Coronary artery (tissue), 2 donors: ENCODE measurements at regions not wholly inside any gene's neighbourhood (a gene's known extent, or its start where the extent isn't known, plus 50 kb on each side); places are given as distances from the start of the nearest gene placed in this dataset.

ENCODE experiments used
- DNase-seq: peaks from one replicate; pipeline ENCODE4 v3.0.0-alpha.2; 2017; ENCODE audit warnings: low spot score
- H3K27ac ChIP-seq, 2 donors: fragments of 200-600 bp; sonication (generic); one replicate each; pipeline ENCODE4 v1.5.1; 2016 to 2019
- H3K4me3 ChIP-seq: fragments of 200-600 bp; sonication (generic); 2 replicates; pipeline ENCODE4 v1.5.1; 2016; ENCODE audit warnings: mild to moderate bottlenecking, moderate library complexity
- CTCF ChIP-seq: fragments of 200-600 bp; sonication (generic); IDR thresholded peaks from one replicate; pipeline ENCODE4 v1.5.1; 2019; ENCODE audit warnings: antibody characterized with exemption

- TF ChIP-seq CTCF, result no peak
- Histone ChIP-seq H3K27ac (no peak overlapping the region), H3K4me3 (no peak overlapping the region)
- DNase-seq, result no peak
These were observed 553.7 kb downstream of the FOXG1 start for GRCh38 chr14:29320286-29320685.

- Histone ChIP-seq H3K27ac (no peak overlapping the region), H3K4me3 (no peak overlapping the region)
- no peak for TF ChIP-seq CTCF
- DNase-seq, result no peak
These were observed 555.1 kb downstream of the FOXG1 start for GRCh38 chr14:29321646-29322045.

GRCh38 chr14:29339494-29340172, 573.0 kb downstream of the FOXG1 start:
- TF ChIP-seq CTCF, result no peak
- Histone ChIP-seq H3K27ac (no peak overlapping the region), H3K4me3 (no peak overlapping the region)
- DNase-seq, result no peak

GRCh38 chr14:29348504-29348903, 579.1 kb downstream of the PRKD1 start:
- no peak for DNase-seq
- Histone ChIP-seq H3K4me3 (no peak overlapping the region), H3K27ac (no peak overlapping the region)
- no peak for TF ChIP-seq CTCF

GRCh38 chr14:29350496-29350895, 577.2 kb downstream of the PRKD1 start:
- DNase-seq, result no peak
- no peak overlapping the region for H3K4me3 ChIP-seq
- no peak for TF ChIP-seq CTCF
- H3K27ac ChIP-seq, result no peak overlapping the region

GRCh38 chr14:29351996-29352705, 575.5 kb downstream of the PRKD1 start:
- DNase-seq, result no peak
- TF ChIP-seq CTCF, result no peak
- H3K4me3 ChIP-seq, result no peak overlapping the region
- no peak overlapping the region for H3K27ac ChIP-seq

GRCh38 chr14:29352706-29353080, 575.0 kb downstream of the PRKD1 start:
- no peak for TF ChIP-seq CTCF
- no peak for DNase-seq
- Histone ChIP-seq H3K4me3 (no peak overlapping the region), H3K27ac (no peak overlapping the region)
